Right hindlimb (tissue), 1 donor: ENCODE measurements at regions not wholly inside any gene's neighbourhood (a gene's known extent, or its start where the extent isn't known, plus 50 kb on each side); places are given as distances from the start of the nearest gene placed in this dataset.

Experiments
- DNase-seq: peaks from one replicate; pipeline ENCODE4 v3.0.0-alpha.2; 2018

GRCh38 chr10:30256084-30256483 is 93.0 kb downstream of the MTPAP start:
- DNase-seq = no peak

GRCh38 chr10:30254926-30255325 is 94.2 kb downstream of the MTPAP start:
- no peak for DNase-seq

- no peak for DNase-seq
Measured at GRCh38 chr10:30248728-30249127, 100.3 kb downstream of the MTPAP start.

GRCh38 chr10:30247704-30248103 is 101.4 kb downstream of the MTPAP start:
- no peak for DNase-seq

- no peak for DNase-seq
Measured at GRCh38 chr10:30241422-30242110, 107.5 kb downstream of the MTPAP start.

- peak; percentile 27 for DNase-seq
Measured at GRCh38 chr10:30238836-30239235, 110.2 kb downstream of the MTPAP start.

GRCh38 chr10:30233186-30233959 is 115.7 kb downstream of the MTPAP start:
- DNase-seq = no peak

GRCh38 chr10:30231709-30232108 is 117.4 kb downstream of the MTPAP start:
- no peak for DNase-seq

- no peak for DNase-seq
Measured at GRCh38 chr10:30231071-30231652, 117.9 kb downstream of the MTPAP start.

- DNase-seq = no peak
Measured at GRCh38 chr10:30229536-30229935, 119.5 kb downstream of the MTPAP start.

GRCh38 chr10:30228417-30229036 is 120.6 kb downstream of the MTPAP start:
- no peak for DNase-seq

GRCh38 chr10:30227481-30227880 is 121.6 kb downstream of the MTPAP start:
- peak; percentile 30 for DNase-seq

GRCh38 chr10:30219971-30220751 is 128.9 kb downstream of the MTPAP start:
- DNase-seq = peak; percentile 43

- DNase-seq = no peak
Measured at GRCh38 chr10:30216821-30217220, 132.3 kb downstream of the MTPAP start.

- peak; percentile 69 for DNase-seq
Measured at GRCh38 chr10:30215623-30216022, 133.5 kb downstream of the MTPAP start.

GRCh38 chr10:30215141-30215540 is 133.9 kb downstream of the MTPAP start:
- no peak for DNase-seq

- DNase-seq = no peak
Measured at GRCh38 chr10:30210296-30210695, 138.8 kb downstream of the MTPAP start.

GRCh38 chr10:30208330-30208729 is 140.7 kb downstream of the MTPAP start:
- DNase-seq = no peak

GRCh38 chr10:30207485-30208052 is 141.5 kb downstream of the MTPAP start:
- no peak for DNase-seq

- no peak for DNase-seq
Measured at GRCh38 chr10:30200017-30200415, 140.6 kb upstream of the JCAD start.

GRCh38 chr10:30199376-30200016 is 140.1 kb upstream of the JCAD start:
- DNase-seq = no peak

GRCh38 chr10:30197186-30197585 is 137.8 kb upstream of the JCAD start:
- DNase-seq = no peak
